HG02763 (cell line): ENCODE measurements at regions not wholly inside any gene's neighbourhood (a gene's known extent, or its start where the extent isn't known, plus 50 kb on each side); places are given as distances from the start of the nearest gene placed in this dataset.

Experiments
- ATAC-seq: cut with Tn5 transposase; IDR thresholded peaks from one replicate; pipeline ENCODE4 v1.9.1; 2021; ENCODE audit warnings: mild to moderate bottlenecking, moderate library complexity; ENCODE audit not compliant: unreplicated experiment

GRCh38 chr4:38536716-38537115 lies 127.3 kb upstream of the KLF3 start:
- ATAC-seq, result no peak

DNA sequence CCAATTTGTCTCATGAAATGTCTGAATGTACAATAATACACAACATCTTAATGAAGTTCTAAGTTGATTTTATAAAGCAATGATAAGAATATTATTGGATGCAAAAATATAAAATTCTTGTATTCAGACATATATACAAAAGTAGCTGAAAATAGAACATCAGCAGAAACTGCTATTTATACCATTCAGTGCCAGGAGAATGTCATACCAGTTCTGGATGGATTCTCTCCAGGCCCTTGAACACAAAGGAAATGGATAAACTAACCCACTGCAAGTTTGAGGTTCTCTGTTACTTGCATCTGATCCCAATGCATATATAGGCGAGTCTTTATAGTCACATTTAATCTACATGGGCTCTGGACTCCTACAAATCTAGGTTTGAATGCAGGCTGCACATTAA lies 126.3 kb upstream of the KLF3 start:
- no peak for ATAC-seq

DNA sequence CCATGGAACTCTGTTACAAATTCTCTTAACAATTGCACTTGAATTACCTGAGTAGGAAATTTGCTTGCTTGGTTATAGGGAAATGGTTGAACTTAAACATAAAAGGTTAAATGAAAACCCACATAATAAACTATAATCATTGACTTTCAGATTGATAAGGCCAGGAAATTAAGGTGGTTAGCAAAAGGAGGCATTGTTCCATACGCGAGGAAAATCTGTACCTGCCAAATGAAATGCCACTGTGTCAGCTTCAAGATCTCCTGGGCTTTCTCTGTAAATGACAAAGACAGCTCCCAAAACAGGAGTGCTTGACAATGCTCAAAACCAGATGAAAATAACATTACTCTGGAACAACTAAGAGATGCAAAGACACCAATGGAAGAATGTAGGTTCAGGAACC lies 125.5 kb upstream of the KLF3 start:
- no peak for ATAC-seq

DNA sequence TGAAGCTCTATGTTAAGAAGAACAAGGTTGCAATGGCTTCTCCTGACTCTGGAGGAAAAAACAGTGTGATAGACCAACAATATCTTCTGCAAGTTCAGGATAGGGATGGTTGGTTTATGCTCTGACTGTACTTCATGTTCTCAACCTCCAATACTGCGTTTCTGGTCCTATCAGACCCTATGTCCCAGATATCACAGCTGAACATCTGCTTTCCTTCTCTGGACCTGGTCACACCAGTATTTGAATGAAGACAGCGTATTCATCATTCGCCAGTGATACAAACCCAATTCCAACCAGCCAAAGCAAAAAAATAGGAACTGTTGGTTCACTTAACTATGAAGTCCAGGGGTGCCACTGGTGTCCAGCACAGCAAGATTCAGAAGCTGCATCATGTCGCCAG lies 124.5 kb upstream of the KLF3 start:
- ATAC-seq, result no peak

- no peak for ATAC-seq
These were observed 116.9 kb upstream of the KLF3 start for GRCh38 chr4:38547052-38547451.

GRCh38 chr4:38548256-38548655 lies 115.7 kb upstream of the KLF3 start:
- ATAC-seq, result no peak

DNA sequence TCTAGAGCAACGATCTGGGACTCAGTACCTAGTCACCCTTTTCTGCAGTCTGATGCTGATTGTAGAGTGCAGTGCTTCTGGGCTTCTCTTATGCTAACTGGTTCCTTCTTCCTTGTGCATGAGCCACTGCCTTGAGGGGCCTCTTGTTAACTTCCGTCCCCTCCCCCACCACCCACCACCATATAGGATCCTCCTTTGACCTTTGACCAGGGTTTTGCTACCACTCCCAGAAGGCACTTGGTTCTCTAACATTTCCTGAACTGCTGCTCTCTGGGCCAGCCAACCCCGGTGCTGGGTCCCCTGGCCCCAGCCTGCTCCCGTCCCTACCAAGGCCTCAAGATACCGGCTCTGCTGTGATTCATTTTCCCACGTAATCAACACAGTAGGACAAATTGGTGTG lies 104.6 kb upstream of the KLF3 start:
- ATAC-seq, result no peak

GRCh38 chr4:38560340-38560739 lies 103.7 kb upstream of the KLF3 start:
- ATAC-seq, result peak; percentile 5

- ATAC-seq, result peak; percentile 76
These were observed 103.0 kb upstream of the KLF3 start for GRCh38 chr4:38560768-38561558.

GRCh38 chr4:38562751-38563198 lies 101.2 kb upstream of the KLF3 start:
- no peak for ATAC-seq

DNA sequence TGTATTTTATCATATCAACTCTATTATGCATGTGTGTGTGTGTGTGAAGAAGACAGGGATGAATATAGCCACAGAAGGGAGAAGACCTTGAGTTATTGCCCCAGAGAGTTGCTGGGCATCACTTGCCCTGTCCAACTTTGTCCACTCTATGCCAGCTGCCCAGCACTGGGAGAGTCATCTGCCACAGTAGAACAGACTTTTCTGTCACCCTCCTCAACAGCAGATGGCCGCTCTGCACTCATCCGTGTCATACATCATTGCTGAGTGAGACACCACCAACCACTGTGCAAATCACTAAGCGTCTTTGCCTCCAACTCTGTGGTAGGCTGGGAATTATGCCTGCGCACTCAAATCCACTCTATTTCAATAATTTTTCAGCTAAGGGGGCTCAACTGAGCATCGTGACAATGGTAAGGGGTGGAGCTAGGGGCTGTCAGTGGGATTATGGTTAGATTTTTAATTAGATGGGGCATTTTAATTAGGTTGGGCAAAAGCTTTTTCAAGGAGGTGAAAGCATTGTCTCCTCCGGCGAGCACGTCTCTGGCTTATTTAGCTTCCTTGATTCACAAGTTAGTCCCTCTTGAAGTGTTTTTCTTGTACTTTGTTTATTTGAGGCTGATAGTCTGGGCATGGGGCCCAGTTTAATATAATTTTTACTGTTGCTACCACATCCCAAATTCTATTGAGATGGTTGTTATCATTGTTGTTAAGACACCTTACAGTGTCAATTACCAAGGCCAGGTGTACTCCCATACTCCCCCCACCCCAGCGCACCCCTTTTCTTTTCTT lies 100.1 kb upstream of the KLF3 start:
- ATAC-seq, result no peak

DNA sequence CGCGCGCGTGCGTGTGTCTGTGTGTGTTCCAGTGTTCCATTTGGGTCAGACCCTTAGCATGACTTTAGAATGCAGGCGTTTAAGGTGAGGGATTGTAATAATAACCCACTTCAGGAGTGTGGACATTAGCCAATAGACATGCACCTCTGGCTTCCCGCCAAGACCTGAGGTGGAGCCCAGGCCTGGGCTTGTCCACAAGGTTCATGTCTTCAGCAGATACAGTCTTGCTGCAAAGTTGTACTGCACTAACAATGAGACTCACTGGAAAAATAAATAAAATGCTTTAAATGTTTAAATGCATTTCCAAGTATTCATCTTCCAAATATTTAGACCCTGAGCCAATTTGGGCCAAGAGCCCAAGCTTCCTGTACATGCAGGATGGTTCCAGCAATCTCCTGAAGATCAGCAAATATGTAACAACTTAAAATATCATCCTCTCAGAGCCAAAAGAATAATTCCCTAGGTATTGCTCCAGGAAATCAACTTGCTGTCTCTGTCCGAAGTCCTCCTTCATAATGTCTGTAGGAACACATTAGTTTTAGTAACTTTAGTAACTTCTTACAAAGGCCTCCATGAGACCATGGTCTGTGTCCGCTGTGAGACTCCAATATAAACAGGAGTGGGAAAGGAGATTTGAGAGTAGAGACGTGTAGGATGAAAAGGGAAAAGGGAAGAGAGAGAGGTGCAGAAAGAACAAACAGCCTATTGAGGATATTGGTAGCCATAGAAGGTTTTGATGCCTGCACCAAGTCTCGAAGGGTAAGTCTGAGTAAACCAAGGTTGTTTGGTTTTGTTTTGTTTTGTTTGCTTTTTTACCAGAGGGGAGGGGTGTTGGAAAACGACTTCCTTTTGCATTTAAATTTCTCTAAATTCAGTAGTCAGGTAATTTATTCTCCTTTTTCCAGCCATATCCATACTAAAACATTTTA lies 98.5 kb upstream of the KLF3 start:
- no peak for ATAC-seq

DNA sequence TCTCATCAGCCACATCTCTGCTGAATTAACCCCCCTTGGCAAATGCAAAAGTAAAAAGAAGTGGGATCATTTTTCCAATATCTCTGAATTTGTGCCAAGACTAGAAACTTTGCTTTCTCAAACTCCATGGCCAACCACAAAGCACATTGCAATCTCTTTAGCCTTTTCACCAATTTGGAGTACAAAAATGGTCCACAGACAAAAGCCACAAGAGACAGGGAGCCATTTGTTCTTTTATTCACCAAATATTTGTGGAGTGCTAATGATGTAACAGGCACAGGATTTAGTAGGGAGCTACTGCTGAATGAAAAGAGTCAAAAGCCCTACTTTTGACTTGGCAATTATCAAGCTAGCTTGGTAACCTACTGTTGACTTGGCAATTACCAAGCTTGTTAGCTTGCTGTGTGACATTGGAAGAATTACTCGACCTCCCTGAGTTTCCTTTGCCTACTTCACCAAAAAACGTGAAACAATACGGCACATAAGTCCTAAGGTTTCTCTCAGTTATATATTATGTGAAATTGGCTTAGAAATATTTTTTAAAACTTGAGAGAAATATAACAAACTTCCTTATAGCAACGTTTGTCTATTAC lies 97.1 kb upstream of the KLF3 start:
- no peak for ATAC-seq

GRCh38 chr4:38567457-38567856 lies 96.5 kb upstream of the KLF3 start:
- no peak for ATAC-seq

DNA sequence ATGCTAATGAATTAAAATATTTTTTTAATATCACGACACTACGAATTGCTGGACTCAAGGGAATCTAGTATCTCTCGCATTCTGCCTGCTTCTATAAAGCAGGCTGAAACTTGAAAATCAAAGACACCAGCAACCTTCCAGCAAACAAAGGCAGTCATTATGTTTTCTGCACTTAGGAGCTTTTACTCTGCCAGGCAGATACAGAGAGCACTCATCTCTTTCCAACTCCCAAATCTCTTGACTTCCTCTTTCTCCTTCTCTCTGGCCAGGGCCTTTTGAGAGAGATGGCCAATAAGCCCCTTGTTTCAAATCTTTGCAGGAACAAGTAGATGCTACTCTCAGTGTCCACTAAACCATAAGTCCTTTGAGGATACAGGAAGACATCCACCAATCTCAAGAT lies 95.2 kb upstream of the KLF3 start:
- ATAC-seq, result no peak

GRCh38 chr4:38570647-38571276 lies 93.2 kb upstream of the KLF3 start:
- ATAC-seq, result no peak

GRCh38 chr4:38572793-38573192 lies 91.2 kb upstream of the KLF3 start:
- ATAC-seq, result no peak

DNA sequence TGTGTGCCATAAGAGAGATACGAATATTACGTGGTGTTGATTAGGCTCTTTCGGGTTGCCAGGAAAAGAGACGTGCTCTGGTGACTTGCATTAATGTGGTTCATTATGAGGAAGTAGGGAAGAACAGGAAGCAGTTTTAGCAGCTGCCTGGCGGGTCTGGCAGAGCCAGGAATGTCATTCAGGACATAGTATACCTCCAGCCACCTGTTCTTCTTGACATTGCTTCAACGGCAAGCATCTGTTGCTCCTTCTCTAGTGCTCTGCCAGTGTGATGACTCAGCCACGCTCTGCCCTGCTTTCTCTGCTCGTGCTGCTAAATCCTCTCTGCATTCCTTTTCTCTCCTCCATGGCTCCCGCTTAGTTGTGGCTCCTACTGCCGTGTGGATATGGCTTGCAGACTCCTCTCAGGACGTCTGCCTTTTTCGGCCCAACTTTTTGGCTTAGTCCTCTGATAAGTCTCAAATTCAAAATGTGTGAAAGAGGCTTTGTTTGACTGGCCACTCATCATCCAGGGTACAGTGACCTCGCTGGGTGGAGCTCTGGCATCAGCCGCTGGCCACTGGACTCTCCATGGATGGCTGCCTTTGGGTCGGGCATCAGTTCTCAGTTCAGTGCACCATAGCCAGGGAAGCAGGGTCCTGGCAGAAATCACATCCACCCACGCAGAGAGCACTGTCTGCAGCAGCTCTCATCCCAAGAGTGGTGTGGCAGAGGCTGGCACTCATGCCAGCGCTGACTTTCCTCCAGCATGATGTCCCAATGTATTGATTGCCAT lies 89.3 kb upstream of the KLF3 start:
- no peak for ATAC-seq

DNA sequence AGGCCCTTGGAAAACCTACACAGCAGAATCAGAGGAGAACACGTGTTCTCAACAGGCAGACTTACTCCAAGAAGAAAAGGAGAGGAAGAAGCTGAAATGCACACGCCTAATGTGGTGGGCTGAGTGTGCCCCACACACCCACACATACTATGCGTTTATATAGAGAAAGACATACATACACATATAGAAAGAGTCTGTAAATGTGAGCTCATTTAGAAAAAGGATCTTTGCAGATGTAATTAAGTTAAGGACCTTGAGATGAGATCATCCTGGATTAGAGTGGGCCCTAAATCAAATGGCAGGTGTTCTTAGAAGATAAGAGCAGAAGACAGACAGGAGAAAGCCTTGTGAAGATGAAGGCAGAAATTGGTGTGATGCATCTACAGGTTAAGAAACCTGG lies 87.2 kb upstream of the KLF3 start:
- ATAC-seq, result no peak

DNA sequence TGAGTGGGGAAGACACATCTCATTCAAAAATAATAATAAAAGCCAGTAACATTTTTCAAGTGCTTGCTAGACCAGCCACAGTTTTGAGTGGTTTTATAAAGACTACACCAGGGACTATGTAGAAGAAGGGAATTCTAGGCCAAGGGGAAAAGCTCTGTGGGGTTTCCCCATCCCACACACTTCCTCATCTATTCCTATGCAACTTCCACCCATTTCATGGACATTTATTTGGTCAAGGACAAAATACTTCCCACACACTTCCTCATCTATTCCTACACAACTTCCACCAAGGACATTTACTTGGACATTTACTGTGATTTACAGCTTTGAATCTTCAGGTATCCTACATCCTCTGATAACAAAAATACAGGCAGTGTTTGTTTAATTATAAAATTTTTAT lies 86.5 kb upstream of the KLF3 start:
- no peak for ATAC-seq
